NCI-H1092 (cell line): ENCODE measurements at regions not wholly inside any gene's neighbourhood (a gene's known extent, or its start where the extent isn't known, plus 50 kb on each side); places are given as distances from the start of the nearest gene placed in this dataset.
"Not testable (repeated sequence)": the region's sequence is repeated elsewhere in the genome, so short reads cannot be mapped to it uniquely, and the experiment has no call there.

Experiments used
- DNase-seq: peaks from one replicate; lab custom pipeline; 2025; lab: John Stamatoyannopoulos, UW

GRCh38 chr6:71007298-71007697 is 50.4 kb upstream of the B3GAT2 start:
- DNase-seq, result not testable (repeated sequence)

DNA sequence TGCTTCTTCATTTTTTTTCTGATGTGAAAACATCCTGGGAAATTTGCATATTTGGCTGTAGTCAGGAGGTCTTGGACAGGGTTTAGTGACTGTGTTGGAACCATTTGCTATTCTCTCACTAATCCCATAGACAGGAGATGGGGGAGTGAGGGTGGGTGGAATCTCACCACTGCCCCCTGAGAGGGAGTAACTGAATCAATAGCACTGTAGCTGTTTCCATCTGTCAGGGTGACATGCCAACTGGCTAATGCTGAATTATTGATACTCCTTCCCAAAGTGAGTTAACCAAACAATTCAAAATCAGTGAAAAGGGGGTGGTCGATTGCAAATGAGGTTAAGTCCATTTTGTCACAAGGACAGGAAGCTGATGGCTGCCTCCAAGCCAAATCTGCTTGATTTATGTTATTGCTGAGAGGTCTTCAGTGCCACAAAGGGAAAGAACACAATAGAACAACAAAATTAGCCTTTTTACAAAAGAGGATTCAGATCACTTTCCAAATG is 55.1 kb upstream of the B3GAT2 start:
- no peak for DNase-seq

- DNase-seq, result peak; percentile 4
Measured at GRCh38 chr6:71012866-71013469, 56.1 kb upstream of the B3GAT2 start.

DNA sequence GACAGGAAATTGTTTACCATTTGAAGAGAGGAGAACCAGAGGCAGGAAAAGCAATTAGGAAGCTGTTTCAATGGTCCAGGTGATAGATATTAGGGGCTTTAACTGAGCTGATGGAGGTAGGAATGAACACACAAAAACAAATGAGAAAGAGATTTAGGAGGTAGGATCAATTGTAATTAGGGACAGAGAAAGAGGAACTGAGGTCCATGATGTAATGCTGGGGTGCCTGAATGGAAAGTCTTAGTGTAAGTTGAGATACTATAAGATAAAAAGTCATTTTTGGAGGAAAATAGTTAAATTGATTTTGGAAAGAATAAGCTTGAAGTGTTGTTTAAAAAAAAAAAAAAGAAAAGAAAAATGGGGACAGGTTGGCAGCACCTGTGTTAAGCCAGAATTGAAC is 58.5 kb upstream of the B3GAT2 start:
- DNase-seq, result no peak

DNA sequence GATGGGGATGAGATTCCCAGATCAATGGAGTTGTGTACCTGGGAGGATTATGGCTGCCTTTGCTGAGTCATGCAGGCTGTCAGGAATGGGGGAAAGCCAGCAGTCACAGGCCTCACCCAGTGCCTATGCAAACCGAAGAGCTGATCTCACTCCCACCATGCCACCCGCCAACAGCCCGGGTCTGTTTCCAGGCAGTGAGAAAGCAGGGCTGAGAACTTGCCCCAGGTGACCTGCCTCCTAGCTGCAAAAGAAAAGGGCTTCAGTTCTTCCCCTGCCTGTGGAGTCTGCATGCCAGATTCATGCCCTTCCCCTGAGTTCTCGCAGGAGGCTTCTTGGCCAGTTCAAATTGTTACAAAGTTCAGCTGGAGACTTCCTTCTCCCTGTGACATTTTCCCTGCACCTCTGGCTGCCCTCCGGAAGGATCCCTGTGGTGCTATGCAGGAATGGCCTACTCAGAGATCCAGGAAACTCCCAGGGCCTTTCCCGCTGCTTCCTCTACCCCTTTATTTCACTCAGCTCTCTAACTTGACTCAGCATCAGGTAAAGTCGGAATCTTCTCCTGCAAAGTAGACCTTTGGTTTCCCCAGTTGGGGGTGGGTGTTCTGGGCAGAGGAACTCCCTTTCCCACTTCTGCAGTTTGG is 71.5 kb upstream of the B3GAT2 start:
- no peak for DNase-seq

GRCh38 chr6:71028877-71029252 is 72.0 kb upstream of the B3GAT2 start:
- DNase-seq, result no peak

DNA sequence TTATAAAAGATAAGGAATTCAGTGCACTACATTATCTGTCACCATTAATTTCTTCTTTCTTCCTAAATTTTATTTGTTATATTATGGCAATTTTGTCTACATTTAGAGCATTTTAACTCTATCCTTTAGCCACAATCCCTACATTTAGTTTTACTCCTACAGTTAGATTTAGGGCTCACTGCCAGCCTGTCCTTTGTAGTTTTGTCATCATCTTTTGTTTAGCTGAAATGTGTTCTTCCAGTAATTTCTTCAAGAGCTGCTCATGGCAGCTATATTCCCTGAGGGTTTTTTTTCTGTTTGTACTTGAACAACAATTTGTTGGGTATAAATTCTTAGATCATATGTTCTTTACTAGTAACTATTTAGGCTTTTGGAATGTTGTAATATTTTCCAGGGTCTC is 72.7 kb upstream of the B3GAT2 start:
- no peak for DNase-seq

DNA sequence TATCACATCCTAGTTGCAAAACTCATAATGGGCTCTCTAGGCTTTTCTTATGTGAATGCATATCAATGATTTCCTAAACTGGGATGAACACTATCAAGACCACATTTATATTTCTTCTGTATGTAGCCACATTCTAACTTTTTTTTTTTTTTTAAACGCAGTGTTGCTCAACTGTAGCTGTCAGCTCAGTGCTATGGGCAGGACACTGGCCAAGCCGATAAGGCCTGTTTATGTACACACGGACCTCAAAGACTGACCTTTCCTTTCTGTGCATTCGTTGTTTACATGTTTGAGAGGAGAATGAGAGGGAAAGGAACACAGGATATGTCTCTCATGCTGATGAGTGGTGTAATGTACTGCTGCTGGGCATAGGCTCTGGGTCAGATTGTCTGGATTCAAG is 75.1 kb upstream of the B3GAT2 start:
- no peak for DNase-seq

- DNase-seq, result no peak
Measured at GRCh38 chr6:71033171-71033570, 76.3 kb upstream of the B3GAT2 start.

- no peak for DNase-seq
Measured at GRCh38 chr6:71033890-71034289, 77.0 kb upstream of the B3GAT2 start.

GRCh38 chr6:71034563-71035345 is 77.9 kb upstream of the B3GAT2 start:
- no peak for DNase-seq

GRCh38 chr6:71035871-71036270 is 79.0 kb upstream of the B3GAT2 start:
- DNase-seq, result no peak

- no peak for DNase-seq
Measured at GRCh38 chr6:71038711-71039344, 82.0 kb upstream of the B3GAT2 start.

GRCh38 chr6:71040043-71040442 is 83.2 kb upstream of the B3GAT2 start:
- DNase-seq, result no peak

DNA sequence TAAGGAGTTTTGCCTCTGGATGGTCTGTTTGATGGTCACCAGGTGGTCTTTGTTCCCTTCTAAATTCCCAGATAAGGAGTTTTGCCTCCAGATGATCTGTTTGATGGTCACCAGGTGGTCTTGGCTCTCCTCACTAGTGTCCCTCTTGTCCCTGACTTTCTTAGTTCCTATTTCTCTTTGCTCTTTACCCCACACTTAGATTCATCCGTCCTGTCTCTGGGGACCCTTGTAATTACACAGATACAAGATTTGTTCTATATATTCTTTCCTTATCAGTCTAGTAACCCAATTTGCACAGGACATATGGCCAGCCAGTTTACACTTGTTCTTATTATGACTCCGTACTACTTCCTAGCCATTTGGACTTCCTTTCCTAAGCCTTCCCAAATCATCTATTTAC is 84.0 kb upstream of the B3GAT2 start:
- DNase-seq, result no peak

GRCh38 chr6:71043902-71044301 is 87.0 kb upstream of the B3GAT2 start:
- no peak for DNase-seq

GRCh38 chr6:71044753-71045152 is 87.9 kb upstream of the B3GAT2 start:
- no peak for DNase-seq

GRCh38 chr6:71045296-71045695 is 88.4 kb upstream of the B3GAT2 start:
- no peak for DNase-seq

DNA sequence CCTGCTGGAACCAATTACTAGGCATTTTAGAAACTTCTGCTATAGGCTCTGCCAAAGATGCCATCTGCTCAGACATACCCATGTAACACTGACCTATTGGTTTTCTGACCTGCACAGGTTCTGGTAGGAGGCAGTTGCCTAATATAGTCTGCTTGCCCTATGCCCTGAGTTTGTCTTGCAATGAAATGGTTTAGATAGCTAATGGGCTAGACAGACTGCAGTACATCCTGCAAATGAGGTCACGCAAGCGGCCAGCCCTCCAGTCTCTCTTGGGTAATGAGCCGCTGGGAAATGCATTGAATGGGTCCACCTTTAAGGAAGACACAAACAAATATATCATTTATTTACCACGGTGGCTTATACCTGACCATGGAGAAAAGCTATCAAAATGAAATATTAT is 90.6 kb upstream of the B3GAT2 start:
- no peak for DNase-seq

- no peak for DNase-seq
Measured at GRCh38 chr6:71048320-71049164, 91.7 kb upstream of the B3GAT2 start.

- DNase-seq, result no peak
Measured at GRCh38 chr6:71049198-71049770, 92.4 kb upstream of the B3GAT2 start.
